Esophagus muscularis mucosa (tissue), 3 donors: ENCODE measurements at regions not wholly inside any gene's neighbourhood (a gene's known extent, or its start where the extent isn't known, plus 50 kb on each side); places are given as distances from the start of the nearest gene placed in this dataset.

Experiments used
- POLR2A ChIP-seq: fragments of 450-650 bp; IDR thresholded peaks from one replicate; pipeline ENCODE4 v1.6.1; 2017; ENCODE audit warnings: antibody characterized with exemption, moderate library complexity, mild to moderate bottlenecking, low read depth
- POLR2AphosphoS5 ChIP-seq, 2 donors: sonication (generic); formaldehyde crosslinking; IDR thresholded peaks; one replicate each; pipeline ENCODE4 v1.6.1; 2017; ENCODE audit warnings: antibody characterized with exemption in 2 of 2
- TF ChIP-seq, protein P1 (sequence below), 3 experiments: fragments of 200-600 bp in 2 of 3; fragments of 450-650 bp in 1 of 3; sonication (generic) in 2 of 3; IDR thresholded peaks; one replicate each; pipeline ENCODE4 v1.5.1; 2017 to 2019; ENCODE audit warnings: antibody characterized with exemption in 3 of 3, mild to moderate bottlenecking in 2 of 3, moderate library complexity in 1 of 3

GRCh38 chr18:71238974-71239624, 950.3 kb downstream of the SOCS6 start:
- TF ChIP-seq, protein P1, sequence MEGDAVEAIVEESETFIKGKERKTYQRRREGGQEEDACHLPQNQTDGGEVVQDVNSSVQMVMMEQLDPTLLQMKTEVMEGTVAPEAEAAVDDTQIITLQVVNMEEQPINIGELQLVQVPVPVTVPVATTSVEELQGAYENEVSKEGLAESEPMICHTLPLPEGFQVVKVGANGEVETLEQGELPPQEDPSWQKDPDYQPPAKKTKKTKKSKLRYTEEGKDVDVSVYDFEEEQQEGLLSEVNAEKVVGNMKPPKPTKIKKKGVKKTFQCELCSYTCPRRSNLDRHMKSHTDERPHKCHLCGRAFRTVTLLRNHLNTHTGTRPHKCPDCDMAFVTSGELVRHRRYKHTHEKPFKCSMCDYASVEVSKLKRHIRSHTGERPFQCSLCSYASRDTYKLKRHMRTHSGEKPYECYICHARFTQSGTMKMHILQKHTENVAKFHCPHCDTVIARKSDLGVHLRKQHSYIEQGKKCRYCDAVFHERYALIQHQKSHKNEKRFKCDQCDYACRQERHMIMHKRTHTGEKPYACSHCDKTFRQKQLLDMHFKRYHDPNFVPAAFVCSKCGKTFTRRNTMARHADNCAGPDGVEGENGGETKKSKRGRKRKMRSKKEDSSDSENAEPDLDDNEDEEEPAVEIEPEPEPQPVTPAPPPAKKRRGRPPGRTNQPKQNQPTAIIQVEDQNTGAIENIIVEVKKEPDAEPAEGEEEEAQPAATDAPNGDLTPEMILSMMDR (IDR thresholded peaks at IDR 0.05): no peak
- TF ChIP-seq POLR2AphosphoS5 (IDR thresholded peaks at IDR 0.05) (no peak), POLR2A (no peak)
